Peyer's patch (tissue), 4 donors: ENCODE measurements at regions not wholly inside any gene's neighbourhood (a gene's known extent, or its start where the extent isn't known, plus 50 kb on each side); places are given as distances from the start of the nearest gene placed in this dataset.

Experiments used
- CTCF ChIP-seq, 6 experiments: fragments of 450-650 bp in 4 of 6; fragments of 200-600 bp in 2 of 6; sonication (generic) in 1 of 6; IDR thresholded peaks; one replicate each; pipeline ENCODE4 v1.5.1; 2017 to 2019; ENCODE audit warnings: antibody characterized with exemption in 6 of 6, mild to moderate bottlenecking in 3 of 6, moderate library complexity in 1 of 6
- POLR2A ChIP-seq, 2 donors: fragments of 450-650 bp; IDR thresholded peaks; one replicate each; pipeline ENCODE4 v1.5.1; 2017; ENCODE audit warnings: antibody characterized with exemption in 2 of 2, mild to moderate bottlenecking in 2 of 2, moderate library complexity in 2 of 2

DNA sequence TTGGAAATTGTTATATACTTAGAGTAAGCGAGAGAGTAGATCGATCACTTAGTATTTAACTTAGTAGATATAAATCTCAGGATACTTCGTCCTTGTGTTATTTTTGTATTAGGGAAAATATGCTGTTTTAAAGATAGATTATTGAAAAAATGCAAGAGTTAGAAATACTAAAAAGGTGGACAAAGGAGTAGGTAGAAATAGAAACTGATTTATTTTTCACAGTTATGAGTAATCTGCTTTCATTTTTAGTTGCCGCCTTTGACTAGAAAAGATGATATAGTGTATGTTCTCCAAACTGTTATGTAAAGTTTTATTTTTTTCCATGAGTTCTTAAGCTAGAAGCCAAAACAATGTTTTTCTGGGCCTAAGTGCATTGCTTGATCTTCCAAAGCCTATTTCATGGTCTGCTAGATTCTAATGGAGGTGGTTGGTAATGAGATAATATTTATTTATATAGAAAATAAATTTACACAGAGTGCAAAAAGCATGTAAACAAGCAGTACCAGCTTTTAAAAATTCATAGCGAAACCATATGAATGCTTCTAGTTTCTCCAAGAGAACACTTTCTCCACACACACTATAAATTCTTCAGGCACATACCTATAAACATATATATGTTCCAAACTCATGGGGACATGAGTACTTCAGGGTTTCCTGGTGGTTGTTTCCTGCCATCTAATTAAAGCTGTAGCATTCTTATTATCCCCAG is 61.1 kb downstream of the DIPK2A start:
- no peak for TF ChIP-seq CTCF (IDR thresholded peaks at IDR 0.05)
- no peak for TF ChIP-seq POLR2A (IDR thresholded peaks at IDR 0.05)
